Neural progenitor cell (in vitro differentiated cells): ENCODE measurements at regions not wholly inside any gene's neighbourhood (a gene's known extent, or its start where the extent isn't known, plus 50 kb on each side); places are given as distances from the start of the nearest gene placed in this dataset.
"Not testable (repeated sequence)": the region's sequence is repeated elsewhere in the genome, so short reads cannot be mapped to it uniquely, and the experiment has no call there.

Experiments
- DNase-seq: peaks from one replicate; pipeline ENCODE4 v3.0.0-alpha.2; 2016; ENCODE audit warnings: low spot score
- H2AFZ ChIP-seq: fragments of 200-600 bp; sonication (generic); replicated peaks from 2 replicates; pipeline ENCODE4 v1.6.1; 2016; ENCODE audit warnings: antibody characterized with exemption
- H3F3A ChIP-seq: fragments of 200-600 bp; sonication (generic); 2 replicates; pipeline ENCODE4 v1.6.1; 2016; ENCODE audit warnings: antibody characterized with exemption, low read depth
- H3K27ac ChIP-seq: fragments of 200-600 bp; sonication (generic); 2 replicates; pipeline ENCODE4 v1.5.1; 2016; ENCODE audit warnings: mild to moderate bottlenecking
- H3K27me3 ChIP-seq: fragments of 200-600 bp; sonication (generic); 2 replicates; pipeline ENCODE4 v1.6.1; 2016; ENCODE audit warnings: mild to moderate bottlenecking, moderate library complexity
- H3K36me3 ChIP-seq: fragments of 200-600 bp; sonication (generic); 2 replicates; pipeline ENCODE4 v1.5.1; 2016
- H3K4me1 ChIP-seq: fragments of 200-600 bp; sonication (generic); 2 replicates; pipeline ENCODE4 v1.6.1; 2016; ENCODE audit warnings: mixed run types
- H3K4me2 ChIP-seq: fragments of 200-600 bp; sonication (generic); 2 replicates; pipeline ENCODE4 v1.6.1; 2016
- H3K4me3 ChIP-seq: fragments of 200-600 bp; sonication (generic); 2 replicates; pipeline ENCODE4 v1.5.1; 2016
- H3K79me2 ChIP-seq: fragments of 200-600 bp; sonication (generic); 2 replicates; pipeline ENCODE4 v1.6.1; 2016; ENCODE audit warnings: low read depth
- H3K9ac ChIP-seq: fragments of 200-600 bp; sonication (generic); 2 replicates; pipeline ENCODE4 v1.6.1; 2016
- H3K9me3 ChIP-seq: fragments of 200-600 bp; sonication (generic); 2 replicates; pipeline ENCODE4 v1.5.1; 2016; ENCODE audit warnings: low read depth
- H4K20me1 ChIP-seq: fragments of 200-600 bp; sonication (generic); 2 replicates; pipeline ENCODE4 v1.6.1; 2016; ENCODE audit warnings: low read depth
- H3K27ac Mint-ChIP-seq: 3 replicates; pipeline ENCODE4 v1.8.0; 2021; ENCODE audit warnings: mixed read lengths
- H3K27me3 Mint-ChIP-seq: 2 replicates; pipeline ENCODE4 v1.8.0; 2022; ENCODE audit warnings: low read depth, mild to moderate bottlenecking, inconsistent platforms, moderate library complexity, mixed read lengths; ENCODE audit not compliant: insufficient read depth
- H3K36me3 Mint-ChIP-seq: 3 replicates; pipeline ENCODE4 v1.8.0; 2021; ENCODE audit warnings: mixed read lengths
- H3K4me1 Mint-ChIP-seq: 3 replicates; pipeline ENCODE4 v1.8.0; 2021; ENCODE audit warnings: mixed read lengths
- H3K4me3 Mint-ChIP-seq: 3 replicates; pipeline ENCODE4 v1.8.0; 2021; ENCODE audit warnings: mild to moderate bottlenecking, moderate library complexity, mixed read lengths
- H3K9me3 Mint-ChIP-seq: 3 replicates; pipeline ENCODE4 v1.8.0; 2020; ENCODE audit warnings: mixed read lengths
- EZH2 ChIP-seq: fragments of 200-600 bp; sonication (generic); IDR thresholded peaks from 2 replicates; pipeline ENCODE4 v1.6.1; 2017; ENCODE audit warnings: antibody characterized with exemption, mild to moderate bottlenecking, moderate library complexity
- EZH2phosphoT487 ChIP-seq: fragments of 200-600 bp; sonication (generic); IDR thresholded peaks from 2 replicates; pipeline ENCODE4 v1.6.1; 2017; ENCODE audit warnings: antibody characterized with exemption
- TF ChIP-seq, protein P1 (sequence below): fragments of 200-600 bp; sonication (generic); IDR thresholded peaks from 2 replicates; pipeline ENCODE4 v1.5.1; 2017; ENCODE audit warnings: antibody characterized with exemption, mild to moderate bottlenecking

GRCh38 chr11:50181334-50181733 is 148.7 kb downstream of the OR4C45 start:
- peaks cover 22% of the 10 kb centered on the region for H3K9me3 ChIP-seq
- H3F3A ChIP-seq = peaks cover 13% of the 10 kb centered on the region
- H4K20me1 ChIP-seq = no peaks in the 10 kb centered on the region
- H3K9me3 Mint-ChIP-seq = peaks cover 35% of the 10 kb centered on the region
- no peak overlapping the region for H3K4me2 ChIP-seq
- no peak overlapping the region for H3K27ac Mint-ChIP-seq
- DNase-seq = no peak
- H3K9ac ChIP-seq = no peak overlapping the region
- no peak overlapping the region for H3K27ac ChIP-seq
- H3K4me1 ChIP-seq = no peaks in the 10 kb centered on the region
- H3K4me1 Mint-ChIP-seq = no peaks in the 10 kb centered on the region
- no peaks in the 10 kb centered on the region for H3K36me3 ChIP-seq
- no peak overlapping the region for H3K4me3 Mint-ChIP-seq
- no peak overlapping the region for H3K4me3 ChIP-seq
- no peaks in the 10 kb centered on the region for H3K36me3 Mint-ChIP-seq
- H3K27me3 Mint-ChIP-seq = no peaks in the 10 kb centered on the region
- TF ChIP-seq EZH2phosphoT487 = no peak
- TF ChIP-seq, protein P1, sequence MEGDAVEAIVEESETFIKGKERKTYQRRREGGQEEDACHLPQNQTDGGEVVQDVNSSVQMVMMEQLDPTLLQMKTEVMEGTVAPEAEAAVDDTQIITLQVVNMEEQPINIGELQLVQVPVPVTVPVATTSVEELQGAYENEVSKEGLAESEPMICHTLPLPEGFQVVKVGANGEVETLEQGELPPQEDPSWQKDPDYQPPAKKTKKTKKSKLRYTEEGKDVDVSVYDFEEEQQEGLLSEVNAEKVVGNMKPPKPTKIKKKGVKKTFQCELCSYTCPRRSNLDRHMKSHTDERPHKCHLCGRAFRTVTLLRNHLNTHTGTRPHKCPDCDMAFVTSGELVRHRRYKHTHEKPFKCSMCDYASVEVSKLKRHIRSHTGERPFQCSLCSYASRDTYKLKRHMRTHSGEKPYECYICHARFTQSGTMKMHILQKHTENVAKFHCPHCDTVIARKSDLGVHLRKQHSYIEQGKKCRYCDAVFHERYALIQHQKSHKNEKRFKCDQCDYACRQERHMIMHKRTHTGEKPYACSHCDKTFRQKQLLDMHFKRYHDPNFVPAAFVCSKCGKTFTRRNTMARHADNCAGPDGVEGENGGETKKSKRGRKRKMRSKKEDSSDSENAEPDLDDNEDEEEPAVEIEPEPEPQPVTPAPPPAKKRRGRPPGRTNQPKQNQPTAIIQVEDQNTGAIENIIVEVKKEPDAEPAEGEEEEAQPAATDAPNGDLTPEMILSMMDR = no peak
- no peak for TF ChIP-seq EZH2
- H3K79me2 ChIP-seq = no peaks in the 10 kb centered on the region
- H2AFZ ChIP-seq = no peak overlapping the region
- no peaks in the 10 kb centered on the region for H3K27me3 ChIP-seq

GRCh38 chr11:50182486-50182885 is 149.8 kb downstream of the OR4C45 start:
- TF ChIP-seq, protein P1 = no peak
- no peak for TF ChIP-seq EZH2
- Mint-ChIP-seq H3K4me3 (no peak overlapping the region), H3K27me3 (no peaks in the 10 kb centered on the region), H3K4me1 (no peaks in the 10 kb centered on the region), H3K9me3 (peaks cover 35% of the 10 kb centered on the region), H3K27ac (no peak overlapping the region), H3K36me3 (no peaks in the 10 kb centered on the region)
- no peak overlapping the region for H3K4me2 ChIP-seq
- no peaks in the 10 kb centered on the region for H3K79me2 ChIP-seq
- H3K9ac ChIP-seq = no peak overlapping the region
- H3K4me1 ChIP-seq = no peaks in the 10 kb centered on the region
- H3F3A ChIP-seq = peaks cover 6% of the 10 kb centered on the region
- H3K27me3 ChIP-seq = no peaks in the 10 kb centered on the region
- no peak overlapping the region for H3K4me3 ChIP-seq
- no peak for DNase-seq
- H4K20me1 ChIP-seq = no peaks in the 10 kb centered on the region
- H3K36me3 ChIP-seq = no peaks in the 10 kb centered on the region
- H3K9me3 ChIP-seq = peaks cover 27% of the 10 kb centered on the region
- no peak overlapping the region for H2AFZ ChIP-seq
- H3K27ac ChIP-seq = no peak overlapping the region

GRCh38 chr11:50183170-50183569 is 150.5 kb downstream of the OR4C45 start:
- not testable (repeated sequence) for DNase-seq, H3K27ac ChIP-seq, H3K79me2 ChIP-seq, H3K27me3 Mint-ChIP-seq, H3F3A ChIP-seq, H3K4me1 Mint-ChIP-seq, H4K20me1 ChIP-seq, H3K4me3 ChIP-seq, H3K27me3 ChIP-seq, H2AFZ ChIP-seq, H3K4me1 ChIP-seq, H3K4me3 Mint-ChIP-seq, H3K27ac Mint-ChIP-seq, H3K36me3 ChIP-seq, H3K36me3 Mint-ChIP-seq, H3K9ac ChIP-seq, H3K4me2 ChIP-seq
- H3K9me3 Mint-ChIP-seq = peaks cover 34% of the 10 kb centered on the region
- peaks cover 27% of the 10 kb centered on the region for H3K9me3 ChIP-seq

GRCh38 chr11:50186146-50186545 is 153.5 kb downstream of the OR4C45 start:
- no peaks in the 10 kb centered on the region for H3K36me3 ChIP-seq
- no peak overlapping the region for H3K4me3 ChIP-seq
- no peaks in the 10 kb centered on the region for H3K27me3 Mint-ChIP-seq
- H3K9me3 Mint-ChIP-seq = peaks cover 36% of the 10 kb centered on the region
- no peak for DNase-seq
- H2AFZ ChIP-seq = no peak overlapping the region
- H3F3A ChIP-seq = no peaks in the 10 kb centered on the region
- no peaks in the 10 kb centered on the region for H3K27me3 ChIP-seq
- H3K9me3 ChIP-seq = peaks cover 25% of the 10 kb centered on the region
- H3K4me3 Mint-ChIP-seq = no peak overlapping the region
- no peak overlapping the region for H3K27ac Mint-ChIP-seq
- H3K36me3 Mint-ChIP-seq = no peaks in the 10 kb centered on the region
- TF ChIP-seq, protein P1 = no peak
- TF ChIP-seq EZH2phosphoT487 = no peak
- TF ChIP-seq EZH2 = no peak
- no peaks in the 10 kb centered on the region for H3K79me2 ChIP-seq
- H4K20me1 ChIP-seq = no peaks in the 10 kb centered on the region
- no peaks in the 10 kb centered on the region for H3K4me1 Mint-ChIP-seq
- H3K27ac ChIP-seq = no peak overlapping the region
- no peaks in the 10 kb centered on the region for H3K4me1 ChIP-seq
- no peak overlapping the region for H3K9ac ChIP-seq
- H3K4me2 ChIP-seq = no peak overlapping the region
